ENCODE measurements at regions not wholly inside any gene's neighbourhood (a gene's known extent, or its start where the extent isn't known, plus 50 kb on each side); places are given as distances from the start of the nearest gene placed in this dataset.
"Not testable (repeated sequence)": the region's sequence is repeated elsewhere in the genome, so short reads cannot be mapped to it uniquely, and the experiment has no call there.

GRCh38 chr1:30450818-30451233, 272.6 kb downstream of the MATN1 start:
- DNase-seq, result no peak

GRCh38 chr1:30450148-30450817, 273.1 kb downstream of the MATN1 start:
- no peak for DNase-seq

GRCh38 chr1:30449428-30450147, 273.8 kb downstream of the MATN1 start:
- DNase-seq, result no peak

- no peak for DNase-seq
Observed at GRCh38 chr1:30449003-30449402, 274.4 kb downstream of the MATN1 start.

- no peak for DNase-seq
Observed at GRCh38 chr1:30447701-30448100, 275.7 kb downstream of the MATN1 start.

- DNase-seq, result no peak
Observed at GRCh38 chr1:30447080-30447479, 276.3 kb downstream of the MATN1 start.

- no peak for DNase-seq
Observed at GRCh38 chr1:30446508-30446907, 276.9 kb downstream of the MATN1 start.

GRCh38 chr1:30446095-30446494, 277.3 kb downstream of the MATN1 start:
- DNase-seq, result no peak

GRCh38 chr1:30445449-30445848, 277.9 kb downstream of the MATN1 start:
- no peak for DNase-seq

GRCh38 chr1:30444850-30445249, 278.5 kb downstream of the MATN1 start:
- DNase-seq, result no peak

- DNase-seq, result no peak
Observed at GRCh38 chr1:30444401-30444800, 279.0 kb downstream of the MATN1 start.

GRCh38 chr1:30438274-30438673, 285.1 kb downstream of the MATN1 start:
- DNase-seq, result not testable (repeated sequence)

GRCh38 chr1:30437059-30437576, 286.3 kb downstream of the MATN1 start:
- DNase-seq, result no peak

GRCh38 chr1:30427545-30427944, 295.8 kb downstream of the MATN1 start:
- no peak for DNase-seq

GRCh38 chr1:30425046-30425445, 298.3 kb downstream of the MATN1 start:
- no peak for DNase-seq

GRCh38 chr1:30423570-30423969, 299.8 kb downstream of the MATN1 start:
- no peak for DNase-seq

- no peak for DNase-seq
Observed at GRCh38 chr1:30422251-30422650, 301.1 kb downstream of the MATN1 start.

GRCh38 chr1:30420519-30421050, 302.8 kb downstream of the MATN1 start:
- DNase-seq, result no peak

GRCh38 chr1:30419831-30420230, 303.6 kb downstream of the MATN1 start:
- DNase-seq, result no peak

GRCh38 chr1:30418939-30419720, 304.3 kb downstream of the MATN1 start:
- no peak for DNase-seq

GRCh38 chr1:30418061-30418938, 305.1 kb downstream of the MATN1 start:
- no peak for DNase-seq

GRCh38 chr1:30417701-30418046, 305.7 kb downstream of the MATN1 start:
- no peak for DNase-seq
